ENCODE measurements at regions not wholly inside any gene's neighbourhood (a gene's known extent, or its start where the extent isn't known, plus 50 kb on each side); places are given as distances from the start of the nearest gene placed in this dataset.
"Not testable (repeated sequence)": the region's sequence is repeated elsewhere in the genome, so short reads cannot be mapped to it uniquely, and the experiment has no call there.

DNA sequence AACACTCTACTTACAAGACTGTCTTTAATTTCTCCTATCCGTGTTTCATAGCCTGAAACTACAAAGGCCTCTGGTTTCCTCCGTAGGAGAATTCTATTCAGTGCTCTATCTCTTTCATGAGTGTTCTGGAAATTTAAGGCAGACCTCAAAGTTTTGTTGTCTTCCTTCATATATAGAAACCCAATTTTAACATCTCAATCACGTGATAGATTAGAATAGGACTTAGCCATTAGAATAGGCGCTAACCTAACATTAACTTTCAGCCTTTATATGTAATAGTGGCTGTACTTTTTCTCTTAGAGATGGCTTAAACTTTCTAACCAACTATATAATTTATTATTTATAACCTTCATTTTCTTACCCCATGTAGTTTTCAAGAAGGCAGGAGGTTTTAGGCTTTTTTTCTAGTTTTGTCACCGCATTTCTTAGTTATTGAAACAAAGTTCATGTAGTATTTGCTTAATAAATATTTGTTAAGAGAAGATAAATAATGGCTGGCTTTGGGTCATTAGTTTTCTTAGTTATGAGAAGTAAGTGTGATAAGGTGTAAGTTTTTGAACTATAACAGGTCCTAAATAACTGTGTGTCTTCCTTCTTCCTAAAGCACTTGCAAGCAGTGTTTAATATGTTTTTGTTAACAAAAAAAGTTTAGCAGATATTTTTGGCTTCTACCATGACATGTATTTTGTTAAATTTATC, 1504.6 kb upstream of the ADGRL3 start:
- 86% methylated on average over 5 of the region's 5 CpGs for WGBS, 2 donors
- H3K27ac ChIP-seq: no peak overlapping the region
- H3K27me3 ChIP-seq: no peaks in the 10 kb centered on the region
- no peak overlapping the region for H3K4me3 ChIP-seq
- no peak for TF ChIP-seq POLR2A (IDR thresholded peaks at IDR 0.05)
- no peak for TF ChIP-seq EP300 (IDR thresholded peaks at IDR 0.05)
- TF ChIP-seq, protein P1, sequence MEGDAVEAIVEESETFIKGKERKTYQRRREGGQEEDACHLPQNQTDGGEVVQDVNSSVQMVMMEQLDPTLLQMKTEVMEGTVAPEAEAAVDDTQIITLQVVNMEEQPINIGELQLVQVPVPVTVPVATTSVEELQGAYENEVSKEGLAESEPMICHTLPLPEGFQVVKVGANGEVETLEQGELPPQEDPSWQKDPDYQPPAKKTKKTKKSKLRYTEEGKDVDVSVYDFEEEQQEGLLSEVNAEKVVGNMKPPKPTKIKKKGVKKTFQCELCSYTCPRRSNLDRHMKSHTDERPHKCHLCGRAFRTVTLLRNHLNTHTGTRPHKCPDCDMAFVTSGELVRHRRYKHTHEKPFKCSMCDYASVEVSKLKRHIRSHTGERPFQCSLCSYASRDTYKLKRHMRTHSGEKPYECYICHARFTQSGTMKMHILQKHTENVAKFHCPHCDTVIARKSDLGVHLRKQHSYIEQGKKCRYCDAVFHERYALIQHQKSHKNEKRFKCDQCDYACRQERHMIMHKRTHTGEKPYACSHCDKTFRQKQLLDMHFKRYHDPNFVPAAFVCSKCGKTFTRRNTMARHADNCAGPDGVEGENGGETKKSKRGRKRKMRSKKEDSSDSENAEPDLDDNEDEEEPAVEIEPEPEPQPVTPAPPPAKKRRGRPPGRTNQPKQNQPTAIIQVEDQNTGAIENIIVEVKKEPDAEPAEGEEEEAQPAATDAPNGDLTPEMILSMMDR (IDR thresholded peaks at IDR 0.05): no peak
- no peaks in the 10 kb centered on the region for H3K9me3 ChIP-seq
- no peaks in the 10 kb centered on the region for H3K36me3 ChIP-seq
- DNase-seq (ENCODE audit: low spot score in 2 of 2): no peak
- no peaks in the 10 kb centered on the region for H3K4me1 ChIP-seq

- DNase-seq (ENCODE audit: low spot score in 2 of 2): no peak
- WGBS, 2 donors: 81 to 88% methylated on average over 2 of the region's 2 CpGs
- no peaks in the 10 kb centered on the region for H3K27me3 ChIP-seq
- no peak overlapping the region for H3K4me3 ChIP-seq
- no peak for TF ChIP-seq POLR2A (IDR thresholded peaks at IDR 0.05)
- no peak for TF ChIP-seq EP300 (IDR thresholded peaks at IDR 0.05)
- TF ChIP-seq, protein P1 (IDR thresholded peaks at IDR 0.05): no peak
- H3K9me3 ChIP-seq: no peaks in the 10 kb centered on the region
- no peaks in the 10 kb centered on the region for H3K4me1 ChIP-seq
- no peaks in the 10 kb centered on the region for H3K36me3 ChIP-seq
- no peak overlapping the region for H3K27ac ChIP-seq
Measured at GRCh38 chr4:59698041-59698440, 1502.1 kb upstream of the ADGRL3 start.

DNA sequence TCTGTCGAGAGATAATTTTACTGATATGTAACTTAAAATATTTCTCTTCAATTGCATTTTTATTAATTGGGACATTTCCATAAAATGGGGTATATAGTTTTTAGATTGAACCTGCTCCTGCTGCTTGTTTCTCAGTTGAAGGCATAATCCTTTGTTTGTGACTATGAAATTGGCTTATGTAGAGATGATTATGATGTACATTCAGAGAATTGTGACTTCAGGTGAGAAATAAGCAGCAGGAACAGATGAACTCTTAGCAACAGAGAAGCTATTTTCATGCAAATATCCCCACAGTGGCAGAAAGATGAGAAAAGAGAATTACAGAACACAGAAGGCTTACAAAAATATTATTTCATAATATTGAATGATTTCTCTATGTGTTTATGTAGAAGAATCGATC, 1499.5 kb upstream of the ADGRL3 start:
- H3K4me1 ChIP-seq: no peaks in the 10 kb centered on the region
- DNase-seq (ENCODE audit: low spot score in 2 of 2): no peak
- TF ChIP-seq, protein P1 (IDR thresholded peaks at IDR 0.05): no peak
- TF ChIP-seq EP300 (IDR thresholded peaks at IDR 0.05): no peak
- TF ChIP-seq POLR2A (IDR thresholded peaks at IDR 0.05): no peak
- WGBS, 2 donors: 92 to 94% methylated on average over 2 of the region's 2 CpGs
- no peak overlapping the region for H3K27ac ChIP-seq
- H3K4me3 ChIP-seq: no peak overlapping the region
- H3K36me3 ChIP-seq: no peaks in the 10 kb centered on the region
- H3K9me3 ChIP-seq: no peaks in the 10 kb centered on the region
- no peaks in the 10 kb centered on the region for H3K27me3 ChIP-seq

GRCh38 chr4:59704616-59705015, 1495.5 kb upstream of the ADGRL3 start:
- Histone ChIP-seq H3K36me3 (no peaks in the 10 kb centered on the region), H3K27me3 (no peaks in the 10 kb centered on the region), H3K4me3 (no peak overlapping the region), H3K27ac (no peak overlapping the region), H3K4me1 (no peaks in the 10 kb centered on the region), H3K9me3 (no peaks in the 10 kb centered on the region)
- TF ChIP-seq, protein P1 (IDR thresholded peaks at IDR 0.05): no peak
- no peak for TF ChIP-seq EP300 (IDR thresholded peaks at IDR 0.05)
- TF ChIP-seq POLR2A (IDR thresholded peaks at IDR 0.05): no peak
- no peak for DNase-seq (ENCODE audit: low spot score in 2 of 2)
- WGBS, 2 donors: 74 to 89% methylated on average over 5 of the region's 5 CpGs

- TF ChIP-seq, protein P1 (IDR thresholded peaks at IDR 0.05): no peak
- no peak for DNase-seq (ENCODE audit: low spot score in 2 of 2)
- no peak overlapping the region for H3K4me3 ChIP-seq
- no peaks in the 10 kb centered on the region for H3K9me3 ChIP-seq
- no peaks in the 10 kb centered on the region for H3K4me1 ChIP-seq
- no peaks in the 10 kb centered on the region for H3K36me3 ChIP-seq
- H3K27ac ChIP-seq: no peak overlapping the region
- WGBS, 2 donors: 82 to 88% methylated on average over 1 of the region's 1 CpG
- no peaks in the 10 kb centered on the region for H3K27me3 ChIP-seq
Measured at GRCh38 chr4:59712470-59712869, 1487.7 kb upstream of the ADGRL3 start.

GRCh38 chr4:59724286-59724685, 1475.8 kb upstream of the ADGRL3 start:
- not testable (repeated sequence) for H3K9me3 ChIP-seq; H3K36me3 ChIP-seq; H3K27ac ChIP-seq; DNase-seq (ENCODE audit: low spot score in 2 of 2); H3K27me3 ChIP-seq; H3K4me1 ChIP-seq; H3K4me3 ChIP-seq
- 94 to 96% methylated on average over 9 of the region's 9 CpGs for WGBS, 2 donors

Measured in tibial nerve (tissue), 4 donors.